HepG2 (cell line): ENCODE measurements at regions not wholly inside any gene's neighbourhood (a gene's known extent, or its start where the extent isn't known, plus 50 kb on each side); places are given as distances from the start of the nearest gene placed in this dataset.

Experiments used
- ATAC-seq: fragments of 200-7000 bp; cut with Tn5 transposase; 3 replicates; pipeline ENCODE4 v1.9.1; 2020; ENCODE audit warnings: mild to moderate bottlenecking, moderate library complexity
- BruUV-seq: library from RNA; stranded (reverse); fragments of 400-500 nt; replicated peaks from 2 replicates; lab custom pipeline; 2021; lab: Mats Ljungman, UMichigan
- CTCF ChIA-PET: fragments of 300-600 bp; formaldehyde crosslinking; extraction: SDS; loops from one replicate; lab custom pipeline; 2021; ENCODE audit warnings: low total read pairs, inconsistent platforms, low intra/inter-chr PET ratio; lab: Yijun Ruan, JAX
- POLR2A ChIA-PET: fragments of 350-600 bp; sonication (Branson Sonifier 250); formaldehyde crosslinking; loops from one replicate; lab custom pipeline; 2020; ENCODE audit warnings: antibody characterized with exemption, inconsistent platforms; lab: Yijun Ruan, JAX
- DNase-seq: peaks from one replicate; pipeline ENCODE4 v3.0.0-alpha.2; 2015; ENCODE audit warnings: low spot score
- FAIRE-seq: peaks from 3 replicates; lab custom pipeline; 2011; peaks lifted over from hg19 to GRCh38; lab: Jason Lieb, UNC
- H2AFZ ChIP-seq: one replicate; pipeline ENCODE4 v1.6.1; 2011; ENCODE audit warnings: low read length, inconsistent platforms
- H3K27ac ChIP-seq: fragments of 300-600 bp; 3 replicates; pipeline ENCODE4 v1.8.0; 2011; ENCODE audit warnings: mixed run types, mild to moderate bottlenecking, mixed read lengths, low read length, inconsistent platforms; ENCODE audit not compliant: insufficient read depth; ENCODE audit errors: extremely low read length
- H3K27me3 ChIP-seq, 2 experiments: fragments of 200-600 bp in 1 of 2; 2 replicates in 1 of 2; 3 replicates in 1 of 2; pipeline versions ENCODE4 v1.6.0 to v1.8.0; 2011; ENCODE audit warnings: low read length in 2 of 2, mild to moderate bottlenecking in 2 of 2, moderate library complexity in 2 of 2, inconsistent platforms in 1 of 2; ENCODE audit not compliant: insufficient read depth in 2 of 2, control insufficient read depth in 1 of 2
- H3K36me3 ChIP-seq, 2 experiments: fragments of 200-600 bp in 1 of 2; replicated peaks in 1 of 2; 2 replicates in 1 of 2; 3 replicates in 1 of 2; pipeline versions ENCODE4 v1.5.1 to v1.8.0; 2011; ENCODE audit warnings: low read length in 2 of 2, inconsistent platforms in 1 of 2; ENCODE audit not compliant: insufficient read depth in 2 of 2, control insufficient read depth in 1 of 2
- H3K4me1 ChIP-seq: 2 replicates; pipeline ENCODE4 v1.5.1; 2012; ENCODE audit warnings: low read length, inconsistent platforms; ENCODE audit not compliant: insufficient read depth
- H3K4me2 ChIP-seq: 2 replicates; pipeline ENCODE4 v1.6.0; 2011; ENCODE audit warnings: low read depth, low read length, inconsistent platforms
- H3K4me3 ChIP-seq, 3 experiments: fragments of 200-600 bp in 1 of 3; sonication (generic), shearing (Covaris generic) in 1 of 3; replicated peaks in 1 of 3; 2 replicates each; pipeline ENCODE4 v1.5.1; 2011 to 2016; ENCODE audit warnings: low read length in 3 of 3, inconsistent platforms in 2 of 3, low read depth in 2 of 3, mild to moderate bottlenecking in 2 of 3, control low read depth in 1 of 3, mixed read lengths in 1 of 3; ENCODE audit not compliant: insufficient read depth in 1 of 3
- H3K79me2 ChIP-seq: one replicate; pipeline ENCODE4 v1.6.1; 2011; ENCODE audit warnings: low read length, inconsistent platforms; ENCODE audit not compliant: insufficient read depth
- H3K9ac ChIP-seq: 2 replicates; pipeline ENCODE4 v1.6.0; 2011; ENCODE audit warnings: mild to moderate bottlenecking, low read depth, low read length, inconsistent platforms; ENCODE audit not compliant: insufficient read depth
- H3K9me3 ChIP-seq: 2 replicates; pipeline ENCODE4 v1.5.1; 2012; ENCODE audit warnings: mild to moderate bottlenecking, low read length
- H4K20me1 ChIP-seq: 2 replicates; pipeline ENCODE4 v1.6.0; 2011; ENCODE audit warnings: inconsistent platforms, mild to moderate bottlenecking, low read length, moderate library complexity; ENCODE audit not compliant: insufficient read depth
- ARHGAP35 ChIP-seq: sonication (generic); formaldehyde crosslinking; IDR thresholded peaks from 2 replicates; pipeline ENCODE4 v1.9.0; 2022; ENCODE audit warnings: mild to moderate bottlenecking, inconsistent platforms, moderate library complexity, missing genetic modification reagents, borderline replicate concordance
- FOXK1 ChIP-seq: sonication (generic); formaldehyde crosslinking; IDR thresholded peaks from 2 replicates; pipeline ENCODE4 v1.4.0; 2020; ENCODE audit warnings: low read depth, missing genetic modification reagents, borderline replicate concordance
- HNF1A ChIP-seq, 2 experiments: sonication (generic) in 1 of 2; formaldehyde crosslinking in 1 of 2; IDR thresholded peaks; 2 replicates each; pipeline versions ENCODE4 v1.4.0 to v1.6.1; 2016 to 2020; ENCODE audit warnings: borderline replicate concordance in 1 of 2, low read depth in 1 of 2, mild to moderate bottlenecking in 1 of 2, missing genetic modification reagents in 1 of 2
- ZNF160 ChIP-seq: sonication (generic); formaldehyde crosslinking; IDR thresholded peaks from 2 replicates; pipeline ENCODE4 v1.8.0; 2022; ENCODE audit warnings: mild to moderate bottlenecking, inconsistent platforms, missing genetic modification reagents
- ZNF468 ChIP-seq: sonication (generic); formaldehyde crosslinking; IDR thresholded peaks from 2 replicates; pipeline ENCODE4 v1.8.0; 2022; ENCODE audit warnings: mild to moderate bottlenecking, moderate library complexity, missing genetic modification reagents
- ZNF547 ChIP-seq: sonication (generic); formaldehyde crosslinking; IDR thresholded peaks from 2 replicates; pipeline ENCODE4 v1.5.1; 2020; ENCODE audit warnings: mild to moderate bottlenecking, missing genetic modification reagents
- WGBS: methylation state at CpG from one replicate; pipeline ENCODE4 v1.1.6; 2017; ENCODE audit warnings: low lambda C conversion rate; 5-methylcytosine and 5-hydroxymethylcytosine counted together
- in situ Hi-C: cut with HindIII; loops from 2 replicates; pipeline ENCODE4 v1.10.0; 2017; ENCODE audit warnings: low pct_unique_long_range_greater_than_20kb; ENCODE audit not compliant: extremely low pct_ligation_motif_present
- intact Hi-C: fragments of 100-400 bp; cut with micrococcal nuclease; formaldehyde crosslinking; loops from one replicate; pipeline ENCODE4 v1.10.0; 2022; ENCODE audit not compliant: unreplicated experiment
- TF ChIP-seq, protein P1 (sequence below): IDR thresholded peaks from 2 replicates; pipeline ENCODE4 v1.6.1; 2018; ENCODE audit warnings: missing genetic modification reagents
- TF ChIP-seq, protein P2 (sequence below): sonication (generic); formaldehyde crosslinking; IDR thresholded peaks from 2 replicates; pipeline ENCODE4 v1.5.0; 2020; ENCODE audit warnings: mild to moderate bottlenecking, missing genetic modification reagents, borderline replicate concordance

DNA sequence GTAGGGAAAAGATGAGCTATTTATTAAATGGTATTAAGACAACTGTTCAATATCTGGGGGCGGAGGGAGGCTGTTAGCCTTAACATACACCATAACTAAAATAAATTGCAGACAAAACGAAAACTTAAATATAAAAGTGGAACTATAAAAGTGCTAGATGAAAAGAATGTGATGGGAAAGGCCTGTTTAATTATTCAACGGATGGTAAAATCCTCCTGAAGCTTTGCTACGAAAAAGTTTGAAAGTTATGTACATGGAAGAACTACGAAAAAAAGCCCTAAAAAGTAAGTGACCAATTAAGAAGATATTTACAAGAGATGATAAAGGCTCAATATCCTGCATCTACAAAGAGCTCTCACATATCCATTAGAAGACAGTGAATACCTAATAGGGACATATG is 197.8 kb upstream of the IER5L start:
- 45% methylated on average over 5 of the region's 5 CpGs for WGBS
- no peak overlapping the region for H3K27ac ChIP-seq
- H4K20me1 ChIP-seq, result no peaks in the 10 kb centered on the region
- ChIA-PET CTCF (no interaction called here), POLR2A (no interaction called here)
- peaks cover 1 to 12% of the 10 kb centered on the region in 2 experiments; a peak in 2 of 5 replicates for H3K27me3 ChIP-seq
- FAIRE-seq, result no peak
- H3K4me3 ChIP-seq, result no peak overlapping the region
- intact Hi-C loops, result no loop called here
- no TSS peak for BruUV-seq
- no peak overlapping the region for H3K4me2 ChIP-seq
- no peak for DNase-seq
- H2AFZ ChIP-seq, result no peak overlapping the region
- no peaks in the 10 kb centered on the region for H3K36me3 ChIP-seq
- H3K4me1 ChIP-seq, result no peaks in the 10 kb centered on the region
- in situ Hi-C loops, result no loop called here
- no peaks in the 10 kb centered on the region; the same call in 1 of the 2 replicates for H3K9me3 ChIP-seq
- no peak overlapping the region for H3K9ac ChIP-seq
- TF ChIP-seq, protein P1, sequence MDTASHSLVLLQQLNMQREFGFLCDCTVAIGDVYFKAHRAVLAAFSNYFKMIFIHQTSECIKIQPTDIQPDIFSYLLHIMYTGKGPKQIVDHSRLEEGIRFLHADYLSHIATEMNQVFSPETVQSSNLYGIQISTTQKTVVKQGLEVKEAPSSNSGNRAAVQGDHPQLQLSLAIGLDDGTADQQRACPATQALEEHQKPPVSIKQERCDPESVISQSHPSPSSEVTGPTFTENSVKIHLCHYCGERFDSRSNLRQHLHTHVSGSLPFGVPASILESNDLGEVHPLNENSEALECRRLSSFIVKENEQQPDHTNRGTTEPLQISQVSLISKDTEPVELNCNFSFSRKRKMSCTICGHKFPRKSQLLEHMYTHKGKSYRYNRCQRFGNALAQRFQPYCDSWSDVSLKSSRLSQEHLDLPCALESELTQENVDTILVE (CRISPR knock-in tag), result no peak
- no peak for ATAC-seq
- no peaks in the 10 kb centered on the region for H3K79me2 ChIP-seq

- no peaks in the 10 kb centered on the region for H4K20me1 ChIP-seq
- H3K9me3 ChIP-seq, result peaks cover 3% of the 10 kb centered on the region; the same call in 1 of the 2 replicates
- CTCF ChIA-PET, result no interaction called here
- no TSS peak for BruUV-seq
- ATAC-seq (no peak), DNase-seq (no peak), FAIRE-seq (no peak)
- H3K4me3 ChIP-seq, result no peak overlapping the region
- H3K27ac ChIP-seq, result no peak overlapping the region
- intact Hi-C loops, result no loop called here
- H3K36me3 ChIP-seq, result no peaks in the 10 kb centered on the region
- H3K9ac ChIP-seq, result no peak overlapping the region
- H3K79me2 ChIP-seq, result no peaks in the 10 kb centered on the region
- peaks cover 1 to 12% of the 10 kb centered on the region in 2 experiments; a peak in 2 of 5 replicates for H3K27me3 ChIP-seq
- no peak overlapping the region for H3K4me2 ChIP-seq
- no peak overlapping the region for H2AFZ ChIP-seq
- 53% methylated on average over 2 of the region's 2 CpGs for whole genome bisulfite sequencing
- POLR2A ChIA-PET, result no interaction called here
- in situ Hi-C loops, result no loop called here
- H3K4me1 ChIP-seq, result no peaks in the 10 kb centered on the region
- TF ChIP-seq ZNF547 (CRISPR knock-in tag), result no peak
- no peak for TF ChIP-seq ZNF160 (CRISPR knock-in tag)
- TF ChIP-seq ZNF468 (CRISPR knock-in tag), result no peak
- no peak for TF ChIP-seq ARHGAP35 (CRISPR knock-in tag)
- no peak for TF ChIP-seq FOXK1 (CRISPR knock-in tag)
- no peak for TF ChIP-seq HNF1A (IDR thresholded peaks at IDR 0.05; ENCODE audit: low read depth)
- no peak for TF ChIP-seq HNF1A (CRISPR knock-in tag; IDR thresholded peaks at IDR 0.05; ENCODE audit: borderline replicate concordance)
- TF ChIP-seq, protein P2, sequence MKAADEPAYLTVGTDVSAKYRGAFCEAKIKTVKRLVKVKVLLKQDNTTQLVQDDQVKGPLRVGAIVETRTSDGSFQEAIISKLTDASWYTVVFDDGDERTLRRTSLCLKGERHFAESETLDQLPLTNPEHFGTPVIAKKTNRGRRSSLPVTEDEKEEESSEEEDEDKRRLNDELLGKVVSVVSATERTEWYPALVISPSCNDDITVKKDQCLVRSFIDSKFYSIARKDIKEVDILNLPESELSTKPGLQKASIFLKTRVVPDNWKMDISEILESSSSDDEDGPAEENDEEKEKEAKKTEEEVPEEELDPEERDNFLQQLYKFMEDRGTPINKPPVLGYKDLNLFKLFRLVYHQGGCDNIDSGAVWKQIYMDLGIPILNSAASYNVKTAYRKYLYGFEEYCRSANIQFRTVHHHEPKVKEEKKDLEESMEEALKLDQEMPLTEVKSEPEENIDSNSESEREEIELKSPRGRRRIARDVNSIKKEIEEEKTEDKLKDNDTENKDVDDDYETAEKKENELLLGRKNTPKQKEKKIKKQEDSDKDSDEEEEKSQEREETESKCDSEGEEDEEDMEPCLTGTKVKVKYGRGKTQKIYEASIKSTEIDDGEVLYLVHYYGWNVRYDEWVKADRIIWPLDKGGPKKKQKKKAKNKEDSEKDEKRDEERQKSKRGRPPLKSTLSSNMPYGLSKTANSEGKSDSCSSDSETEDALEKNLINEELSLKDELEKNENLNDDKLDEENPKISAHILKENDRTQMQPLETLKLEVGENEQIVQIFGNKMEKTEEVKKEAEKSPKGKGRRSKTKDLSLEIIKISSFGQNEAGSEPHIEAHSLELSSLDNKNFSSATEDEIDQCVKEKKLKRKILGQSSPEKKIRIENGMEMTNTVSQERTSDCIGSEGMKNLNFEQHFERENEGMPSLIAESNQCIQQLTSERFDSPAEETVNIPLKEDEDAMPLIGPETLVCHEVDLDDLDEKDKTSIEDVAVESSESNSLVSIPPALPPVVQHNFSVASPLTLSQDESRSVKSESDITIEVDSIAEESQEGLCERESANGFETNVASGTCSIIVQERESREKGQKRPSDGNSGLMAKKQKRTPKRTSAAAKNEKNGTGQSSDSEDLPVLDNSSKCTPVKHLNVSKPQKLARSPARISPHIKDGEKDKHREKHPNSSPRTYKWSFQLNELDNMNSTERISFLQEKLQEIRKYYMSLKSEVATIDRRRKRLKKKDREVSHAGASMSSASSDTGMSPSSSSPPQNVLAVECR, result no peak
These were observed 196.6 kb upstream of the IER5L start for GRCh38 chr9:129374651-129375050.
